HEK293 (cell line): ENCODE measurements at regions not wholly inside any gene's neighbourhood (a gene's known extent, or its start where the extent isn't known, plus 50 kb on each side); places are given as distances from the start of the nearest gene placed in this dataset.

ENCODE experiments used
- CTCF ChIA-PET: fragments of 350-600 bp; formaldehyde crosslinking; extraction: SDS; loops from one replicate; lab custom pipeline; 2021; ENCODE audit warnings: antibody characterized with exemption; lab: Yijun Ruan, JAX
- POLR2A ChIA-PET: fragments of 300-600 bp; formaldehyde crosslinking; extraction: SDS; loops from one replicate; lab custom pipeline; 2020; ENCODE audit warnings: antibody characterized with exemption, inconsistent platforms; lab: Yijun Ruan, JAX
- H3K27ac ChIP-seq: fragments of 200-500 bp; sonication (Bioruptor generic); 2 replicates; pipeline ENCODE4 v1.5.1; 2014; ENCODE audit warnings: low read depth, low read length, control low read depth, inconsistent platforms; ENCODE audit errors: extremely low read depth
- H3K36me3 ChIP-seq, 2 experiments: fragments of 200-500 bp in 1 of 2; sonication (Bioruptor generic) in 1 of 2; 1 replicate in 1 of 2; 2 replicates in 1 of 2; pipeline ENCODE4 v1.5.1; 2014 to 2017; ENCODE audit warnings: inconsistent platforms in 2 of 2, low read length in 2 of 2; ENCODE audit not compliant: control insufficient read depth in 2 of 2, insufficient read depth in 1 of 2
- H3K4me1 ChIP-seq: fragments of 200-500 bp; sonication (Bioruptor generic); 2 replicates; pipeline ENCODE4 v1.5.1; 2014; ENCODE audit warnings: mild to moderate bottlenecking, low read length, inconsistent platforms; ENCODE audit not compliant: control insufficient read depth, insufficient read depth
- H3K4me3 ChIP-seq: 2 replicates; pipeline ENCODE4 v1.5.1; 2011; ENCODE audit warnings: low read depth, mild to moderate bottlenecking, control low read depth, low read length, moderate library complexity
- H3K9me3 ChIP-seq: fragments of 200-500 bp; sonication (Bioruptor generic); 2 replicates; pipeline ENCODE4 v1.5.1; 2014; ENCODE audit warnings: low read depth, low read length, inconsistent platforms; ENCODE audit not compliant: control insufficient read depth, insufficient read depth
- GLI2 ChIP-seq: fragments of 450-650 bp; formaldehyde crosslinking; IDR thresholded peaks from 2 replicates; pipeline ENCODE4; 2017; ENCODE audit warnings: missing biosample characterization, missing genetic modification characterization, low read depth, borderline replicate concordance
- GLIS2 ChIP-seq: fragments of 450-650 bp; formaldehyde crosslinking; IDR thresholded peaks from 2 replicates; pipeline ENCODE4 v1.5.1; 2016; ENCODE audit warnings: missing biosample characterization, missing genetic modification characterization
- HOXC10 ChIP-seq: sonication (generic); formaldehyde crosslinking; IDR thresholded peaks from 2 replicates; pipeline ENCODE4 v1.8.1; 2023; ENCODE audit warnings: mild to moderate bottlenecking, missing genetic modification reagents
- PATZ1 ChIP-seq: fragments of 450-650 bp; formaldehyde crosslinking; IDR thresholded peaks from 2 replicates; pipeline ENCODE4 v1.5.1; 2016; ENCODE audit warnings: missing biosample characterization, missing genetic modification characterization
- PRDM1 ChIP-seq: fragments of 450-650 bp; formaldehyde crosslinking; IDR thresholded peaks from 2 replicates; pipeline ENCODE4; 2016; ENCODE audit warnings: missing biosample characterization, missing genetic modification characterization
- PRDM4 ChIP-seq: fragments of 450-650 bp; formaldehyde crosslinking; IDR thresholded peaks from 2 replicates; pipeline ENCODE4 v1.5.1; 2017; ENCODE audit warnings: missing biosample characterization, missing genetic modification characterization
- TSHZ1 ChIP-seq: fragments of 450-650 bp; formaldehyde crosslinking; IDR thresholded peaks from 2 replicates; pipeline ENCODE4 v1.5.1; 2016; ENCODE audit warnings: missing biosample characterization, missing genetic modification characterization, borderline replicate concordance
- ZBTB1 ChIP-seq: fragments of 450-650 bp; formaldehyde crosslinking; IDR thresholded peaks from 2 replicates; pipeline ENCODE4 v1.5.1; 2016; ENCODE audit warnings: missing biosample characterization, missing genetic modification characterization
- ZFHX2 ChIP-seq: fragments of 450-650 bp; formaldehyde crosslinking; conservative IDR thresholded peaks from 2 replicates; pipeline ENCODE4 v1.5.1; 2016; ENCODE audit warnings: missing biosample characterization, missing genetic modification characterization
- ZFP69B ChIP-seq: fragments of 450-650 bp; formaldehyde crosslinking; IDR thresholded peaks from 2 replicates; pipeline ENCODE4 v1.5.1; 2016; ENCODE audit warnings: missing biosample characterization, missing genetic modification characterization
- ZNF202 ChIP-seq: fragments of 450-650 bp; formaldehyde crosslinking; IDR thresholded peaks from 2 replicates; pipeline ENCODE4 v1.5.1; 2016; ENCODE audit warnings: missing biosample characterization, missing genetic modification characterization, borderline replicate concordance
- ZNF223 ChIP-seq: fragments of 450-650 bp; formaldehyde crosslinking; IDR thresholded peaks from 2 replicates; pipeline ENCODE4 v1.5.1; 2016; ENCODE audit warnings: missing biosample characterization, missing genetic modification characterization
- ZNF280C ChIP-seq: fragments of 450-650 bp; formaldehyde crosslinking; IDR thresholded peaks from 2 replicates; pipeline ENCODE4 v1.5.1; 2016; ENCODE audit warnings: missing biosample characterization, missing genetic modification characterization
- ZNF292 ChIP-seq: fragments of 450-650 bp; formaldehyde crosslinking; IDR thresholded peaks from 2 replicates; pipeline ENCODE4 v1.5.1; 2016; ENCODE audit warnings: low read depth, missing biosample characterization, missing genetic modification characterization, borderline replicate concordance
- ZNF341 ChIP-seq: fragments of 450-650 bp; formaldehyde crosslinking; IDR thresholded peaks from 2 replicates; pipeline ENCODE4; 2016; ENCODE audit warnings: low read depth, missing biosample characterization, missing genetic modification characterization
- ZNF362 ChIP-seq: fragments of 450-650 bp; formaldehyde crosslinking; IDR thresholded peaks from 2 replicates; pipeline ENCODE4 v1.5.1; 2016; ENCODE audit warnings: missing biosample characterization, missing genetic modification characterization
- ZNF585B ChIP-seq: fragments of 450-650 bp; formaldehyde crosslinking; IDR thresholded peaks from 2 replicates; pipeline ENCODE4 v1.5.1; 2016; ENCODE audit warnings: missing biosample characterization, missing genetic modification characterization
- ZNF747 ChIP-seq: fragments of 450-650 bp; formaldehyde crosslinking; IDR thresholded peaks from 2 replicates; pipeline ENCODE4 v1.5.1; 2016; ENCODE audit warnings: missing biosample characterization, missing genetic modification characterization
- ZNF768 ChIP-seq: fragments of 450-650 bp; formaldehyde crosslinking; IDR thresholded peaks from 2 replicates; pipeline ENCODE4 v1.5.1; 2018; ENCODE audit warnings: missing biosample characterization, mild to moderate bottlenecking, missing genetic modification characterization
- ZNF776 ChIP-seq: fragments of 450-650 bp; formaldehyde crosslinking; IDR thresholded peaks from 2 replicates; pipeline ENCODE4 v1.5.0; 2017; ENCODE audit warnings: missing biosample characterization, missing genetic modification characterization, borderline replicate concordance
- ZNF837 ChIP-seq: fragments of 450-650 bp; formaldehyde crosslinking; IDR thresholded peaks from 2 replicates; pipeline ENCODE4 v1.5.1; 2016; ENCODE audit warnings: missing biosample characterization, missing genetic modification characterization
- ZNF843 ChIP-seq: fragments of 450-650 bp; formaldehyde crosslinking; IDR thresholded peaks from 2 replicates; pipeline ENCODE4 v1.5.1; 2016; ENCODE audit warnings: missing biosample characterization, missing genetic modification characterization

- H3K36me3 ChIP-seq: no peaks in the 10 kb centered on the region
- no peaks in the 10 kb centered on the region for H3K9me3 ChIP-seq
- no peak for TF ChIP-seq ZNF341 (tag by site-specific recombination)
- TF ChIP-seq ZNF223 (tag by site-specific recombination): no peak
- TF ChIP-seq ZNF280C (tag by site-specific recombination): no peak
- no peak for TF ChIP-seq ZNF585B (tag by site-specific recombination)
- TF ChIP-seq HOXC10 (CRISPR knock-in tag): no peak
- no peak for TF ChIP-seq PRDM1 (tag by site-specific recombination)
- no peak for TF ChIP-seq ZNF362 (tag by site-specific recombination)
- no peak for TF ChIP-seq ZNF768 (tag by site-specific recombination)
- TF ChIP-seq GLIS2 (tag by site-specific recombination): no peak
- TF ChIP-seq ZNF292 (tag by site-specific recombination): no peak
- TF ChIP-seq ZNF776 (tag by site-specific recombination): no peak
- TF ChIP-seq ZNF747: no peak
- no peak overlapping the region for H3K27ac ChIP-seq
- ChIA-PET CTCF (interaction anchor here (0.7 kb wide), 1 partner anchor 71 kb away, joined by 4 read pairs; no protein-coding TSS in a partner anchor), POLR2A (no interaction called here)
- H3K4me3 ChIP-seq: no peak overlapping the region
- H3K4me1 ChIP-seq: no peaks in the 10 kb centered on the region
Measured at GRCh38 chr13:31611214-31611613, 128.1 kb upstream of the RXFP2 start.

GRCh38 chr13:31614073-31614472 is 125.3 kb upstream of the RXFP2 start:
- H3K27ac ChIP-seq: no peak overlapping the region
- no peaks in the 10 kb centered on the region for H3K36me3 ChIP-seq
- TF ChIP-seq ZBTB1 (tag by site-specific recombination) (no peak), ZFHX2 (tag by site-specific recombination) (no peak), ZNF223 (tag by site-specific recombination) (no peak), ZFP69B (tag by site-specific recombination) (no peak), PRDM4 (tag by site-specific recombination) (no peak)
- H3K4me3 ChIP-seq: no peak overlapping the region
- POLR2A ChIA-PET: no interaction called here
- CTCF ChIA-PET: no interaction called here
- no peaks in the 10 kb centered on the region for H3K9me3 ChIP-seq
- no peaks in the 10 kb centered on the region for H3K4me1 ChIP-seq

GRCh38 chr13:31614704-31615103 is 124.6 kb upstream of the RXFP2 start:
- TF ChIP-seq ZNF202 (tag by site-specific recombination) (no peak), ZNF837 (no peak), PATZ1 (tag by site-specific recombination) (no peak), TSHZ1 (tag by site-specific recombination) (no peak), ZNF843 (tag by site-specific recombination) (no peak), GLI2 (tag by site-specific recombination) (no peak)
- H3K4me3 ChIP-seq: no peak overlapping the region
- ChIA-PET POLR2A (no interaction called here), CTCF (no interaction called here)
- no peaks in the 10 kb centered on the region for H3K36me3 ChIP-seq
- H3K4me1 ChIP-seq: no peaks in the 10 kb centered on the region
- no peak overlapping the region for H3K27ac ChIP-seq
- no peaks in the 10 kb centered on the region for H3K9me3 ChIP-seq
